Inflammatory macrophage (primary cell): ENCODE measurements at regions not wholly inside any gene's neighbourhood (a gene's known extent, or its start where the extent isn't known, plus 50 kb on each side); places are given as distances from the start of the nearest gene placed in this dataset.

Experiments used
- DNase-seq, 2 donors: peaks; one replicate each; pipeline ENCODE4 v3.0.0-alpha.2; 2020 to 2022

GRCh38 chr1:230010603-230011332, 56.3 kb upstream of the GALNT2 start:
- peak; percentile 74 for DNase-seq

- DNase-seq, result no peak
These were observed 55.5 kb upstream of the GALNT2 start for GRCh38 chr1:230011333-230012092.

- DNase-seq, result no peak
These were observed 55.0 kb upstream of the GALNT2 start for GRCh38 chr1:230012093-230012393.

- no peak for DNase-seq
These were observed 54.3 kb upstream of the GALNT2 start for GRCh38 chr1:230012741-230013140.

GRCh38 chr1:230016159-230016558, 50.9 kb upstream of the GALNT2 start:
- no peak for DNase-seq
